ENCODE measurements at regions not wholly inside any gene's neighbourhood (a gene's known extent, or its start where the extent isn't known, plus 50 kb on each side); places are given as distances from the start of the nearest gene placed in this dataset.

DNA sequence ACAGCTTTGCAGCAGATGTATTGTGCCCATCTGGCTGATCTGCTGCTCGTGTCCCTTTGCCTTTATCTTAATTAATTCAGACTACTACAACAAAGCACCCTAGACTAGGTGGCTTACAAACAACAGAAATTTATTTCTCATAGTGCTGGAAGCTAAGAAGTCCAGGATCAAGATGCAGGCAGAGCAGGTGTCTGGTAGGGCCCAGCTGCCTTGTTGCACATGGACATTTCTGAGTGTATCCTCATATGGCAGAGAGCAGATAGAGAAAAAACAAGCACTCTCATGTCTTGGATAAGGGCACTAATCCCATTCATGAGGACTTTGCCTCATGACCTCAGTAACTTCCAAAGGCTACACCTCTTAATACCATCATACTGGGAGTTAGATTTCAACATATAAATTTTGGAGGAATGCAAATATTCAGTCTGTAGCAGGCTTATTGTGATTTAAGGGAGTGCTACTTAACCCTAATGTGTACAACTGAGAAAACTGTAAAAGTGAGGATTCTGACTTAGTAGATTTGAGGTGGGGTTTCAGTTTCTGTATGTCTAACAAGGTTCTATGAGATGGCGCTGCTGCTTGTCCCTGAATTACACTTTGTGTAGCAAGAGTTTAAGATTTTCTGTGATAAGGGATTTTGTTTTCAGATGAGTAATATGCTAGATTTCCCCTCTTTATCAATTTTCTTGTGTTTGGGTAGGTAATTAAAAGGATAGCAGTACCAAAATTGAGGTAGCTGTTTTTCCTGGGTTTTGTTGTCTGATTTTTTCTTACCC lies 473.2 kb upstream of the TECRL start:
- H3K4me3 ChIP-seq (replicated peaks; ENCODE audit: low read depth, low read length): no peak overlapping the region
- no peak for DNase-seq (ENCODE audit: extremely low read depth, low read depth)
- TF ChIP-seq, protein P1, sequence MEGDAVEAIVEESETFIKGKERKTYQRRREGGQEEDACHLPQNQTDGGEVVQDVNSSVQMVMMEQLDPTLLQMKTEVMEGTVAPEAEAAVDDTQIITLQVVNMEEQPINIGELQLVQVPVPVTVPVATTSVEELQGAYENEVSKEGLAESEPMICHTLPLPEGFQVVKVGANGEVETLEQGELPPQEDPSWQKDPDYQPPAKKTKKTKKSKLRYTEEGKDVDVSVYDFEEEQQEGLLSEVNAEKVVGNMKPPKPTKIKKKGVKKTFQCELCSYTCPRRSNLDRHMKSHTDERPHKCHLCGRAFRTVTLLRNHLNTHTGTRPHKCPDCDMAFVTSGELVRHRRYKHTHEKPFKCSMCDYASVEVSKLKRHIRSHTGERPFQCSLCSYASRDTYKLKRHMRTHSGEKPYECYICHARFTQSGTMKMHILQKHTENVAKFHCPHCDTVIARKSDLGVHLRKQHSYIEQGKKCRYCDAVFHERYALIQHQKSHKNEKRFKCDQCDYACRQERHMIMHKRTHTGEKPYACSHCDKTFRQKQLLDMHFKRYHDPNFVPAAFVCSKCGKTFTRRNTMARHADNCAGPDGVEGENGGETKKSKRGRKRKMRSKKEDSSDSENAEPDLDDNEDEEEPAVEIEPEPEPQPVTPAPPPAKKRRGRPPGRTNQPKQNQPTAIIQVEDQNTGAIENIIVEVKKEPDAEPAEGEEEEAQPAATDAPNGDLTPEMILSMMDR (IDR thresholded peaks at IDR 0.05; ENCODE audit: low read depth, low read length, missing control alignments): no peak

DNA sequence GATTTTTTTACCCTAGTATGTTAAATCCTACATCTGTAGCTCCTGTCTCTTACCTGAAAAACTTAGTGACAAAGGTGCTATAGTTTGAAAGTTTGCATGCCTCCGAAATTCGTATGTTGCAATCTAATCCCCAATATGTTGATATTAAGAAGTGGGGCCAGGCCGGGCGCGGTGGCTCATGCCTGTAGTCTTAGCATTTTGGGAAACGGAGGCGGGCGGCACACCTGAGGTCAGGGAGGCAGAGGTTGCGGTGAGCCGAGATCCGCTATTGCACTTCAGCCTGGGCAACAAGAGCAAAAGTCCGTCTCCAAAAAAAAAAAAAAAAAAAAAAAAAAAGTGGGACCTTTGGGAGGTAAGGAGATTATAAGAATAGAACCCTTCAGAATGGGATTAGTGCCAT lies 471.3 kb upstream of the TECRL start:
- H3K4me3 ChIP-seq (replicated peaks; ENCODE audit: low read depth, low read length): no peak overlapping the region
- TF ChIP-seq, protein P1 (IDR thresholded peaks at IDR 0.05; ENCODE audit: low read depth, low read length, missing control alignments): no peak

GRCh38 chr4:64876021-64876420 lies 466.8 kb upstream of the TECRL start:
- no peak overlapping the region for H3K4me3 ChIP-seq (replicated peaks; ENCODE audit: low read depth, low read length)
- DNase-seq (ENCODE audit: extremely low read depth, low read depth): no peak
- TF ChIP-seq, protein P1 (IDR thresholded peaks at IDR 0.05; ENCODE audit: low read depth, low read length, missing control alignments): no peak

More for the DNA sequence above, 471.3 kb upstream of the TECRL start:
- DNase-seq (ENCODE audit: extremely low read depth, low read depth): no peak

DNA sequence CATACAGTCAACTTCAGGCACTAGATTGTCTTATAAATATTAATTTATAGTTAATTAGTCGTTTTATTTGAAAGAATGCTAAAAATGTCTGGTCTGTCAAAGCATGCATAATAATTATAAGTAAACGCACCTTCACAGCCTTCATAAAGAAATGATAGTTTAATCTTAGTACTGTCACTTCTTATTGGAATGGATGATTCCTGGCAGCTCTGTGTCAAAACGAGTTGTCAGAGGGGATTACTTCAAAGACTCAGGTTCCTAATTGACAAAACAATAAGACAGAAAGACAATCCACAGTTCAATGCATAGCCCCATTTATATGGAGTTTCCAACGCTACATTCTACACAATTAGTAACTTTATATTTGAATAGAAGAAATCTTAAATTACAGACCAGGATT lies 461.3 kb upstream of the TECRL start:
- no peak for DNase-seq (ENCODE audit: extremely low read depth, low read depth)
- H3K4me3 ChIP-seq (replicated peaks; ENCODE audit: low read depth, low read length): no peak overlapping the region
- TF ChIP-seq, protein P1 (IDR thresholded peaks at IDR 0.05; ENCODE audit: low read depth, low read length, missing control alignments): no peak

DNA sequence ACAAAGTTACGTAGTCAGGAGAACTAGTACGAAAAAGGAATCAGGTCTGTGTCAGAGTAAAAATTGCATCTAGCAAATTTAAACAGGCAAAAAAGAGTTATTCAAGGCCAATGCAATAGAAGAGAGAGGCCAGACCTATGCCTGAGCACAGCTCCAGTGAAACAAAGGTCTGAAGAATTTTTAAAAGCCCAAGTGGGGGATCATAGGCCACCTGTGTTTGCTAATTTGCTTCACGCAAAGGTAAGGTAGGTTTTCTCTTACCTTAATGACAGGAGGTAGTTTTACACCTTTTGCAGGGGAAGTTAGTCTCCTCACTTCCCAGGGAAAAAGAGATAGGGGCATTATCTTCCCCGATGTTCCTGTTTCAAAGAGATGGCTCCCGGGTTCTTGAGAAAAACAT lies 448.6 kb upstream of the TECRL start:
- TF ChIP-seq, protein P1 (IDR thresholded peaks at IDR 0.05; ENCODE audit: low read depth, low read length, missing control alignments): no peak
- DNase-seq (ENCODE audit: extremely low read depth, low read depth): no peak
- H3K4me3 ChIP-seq (replicated peaks; ENCODE audit: low read depth, low read length): no peak overlapping the region

DNA sequence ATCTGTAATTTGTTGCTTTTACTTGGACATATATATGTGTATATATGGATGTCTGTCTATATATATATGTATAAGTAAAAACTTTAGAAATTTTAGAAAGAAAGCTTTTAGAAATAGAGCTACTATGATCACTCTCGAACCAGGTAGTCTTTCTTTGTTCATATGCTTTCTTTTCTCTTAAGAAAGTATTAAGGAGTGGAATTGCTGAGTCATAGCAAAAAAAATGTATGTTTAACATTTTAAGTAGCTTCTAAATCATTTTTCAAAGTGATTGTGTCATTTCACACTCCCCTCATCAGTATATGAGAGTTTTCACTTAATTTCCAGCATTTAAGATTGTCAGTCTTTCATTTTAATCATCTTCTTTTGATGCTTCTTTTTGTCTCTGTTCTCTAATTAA lies 447.9 kb upstream of the TECRL start:
- DNase-seq (ENCODE audit: extremely low read depth, low read depth): no peak
- no peak overlapping the region for H3K4me3 ChIP-seq (replicated peaks; ENCODE audit: low read depth, low read length)
- TF ChIP-seq, protein P1 (IDR thresholded peaks at IDR 0.05; ENCODE audit: low read depth, low read length, missing control alignments): no peak

DNA sequence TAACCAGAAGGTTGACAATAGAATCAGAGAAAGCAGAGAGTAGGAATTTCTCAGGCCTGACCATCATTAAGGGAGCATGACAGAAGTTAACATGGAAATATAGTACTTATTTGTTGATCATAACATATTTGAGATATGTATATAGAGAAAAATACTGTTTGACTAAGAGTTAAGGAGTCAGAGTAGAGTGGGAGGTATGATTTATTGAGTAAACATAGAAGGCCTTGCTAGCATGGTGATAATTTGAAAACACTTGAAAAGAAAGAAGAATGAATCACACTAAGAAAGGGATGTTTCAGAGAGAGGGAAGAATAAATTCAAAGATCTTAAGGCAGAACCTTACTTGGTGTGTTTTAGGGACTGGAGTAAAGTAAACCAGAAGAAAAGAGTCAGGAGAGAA lies 437.2 kb upstream of the TECRL start:
- TF ChIP-seq, protein P1 (IDR thresholded peaks at IDR 0.05; ENCODE audit: low read depth, low read length, missing control alignments): no peak
- no peak for DNase-seq (ENCODE audit: extremely low read depth, low read depth)
- no peak overlapping the region for H3K4me3 ChIP-seq (replicated peaks; ENCODE audit: low read depth, low read length)
